ENCODE measurements at regions not wholly inside any gene's neighbourhood (a gene's known extent, or its start where the extent isn't known, plus 50 kb on each side); places are given as distances from the start of the nearest gene placed in this dataset.

DNA sequence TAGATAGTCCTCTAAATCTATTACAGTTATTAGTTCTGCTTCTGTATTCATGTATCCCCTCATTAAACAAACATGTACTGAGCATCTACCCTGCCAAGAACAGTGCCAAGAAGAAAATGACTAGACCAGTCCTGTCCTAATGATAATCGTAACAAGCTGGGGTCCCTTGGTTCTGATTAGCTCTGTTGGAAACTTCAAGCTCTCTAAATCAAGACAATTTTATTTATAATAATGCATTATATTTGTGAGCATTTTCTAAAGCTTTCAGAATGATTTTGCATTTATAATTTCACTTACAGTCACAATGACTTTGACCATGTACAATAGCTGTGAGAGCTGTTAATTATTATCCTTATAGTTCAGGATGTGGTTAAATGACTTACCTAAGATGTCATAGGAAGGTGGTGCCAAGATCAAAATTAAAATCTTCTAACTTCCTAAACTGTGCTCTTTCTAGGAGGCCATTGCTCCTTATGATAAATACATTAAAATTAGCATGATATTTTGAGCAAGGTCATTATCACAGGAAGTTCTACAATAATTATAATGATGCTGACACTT is 336.5 kb upstream of the SLC39A10 start:
- TF ChIP-seq, protein P1, sequence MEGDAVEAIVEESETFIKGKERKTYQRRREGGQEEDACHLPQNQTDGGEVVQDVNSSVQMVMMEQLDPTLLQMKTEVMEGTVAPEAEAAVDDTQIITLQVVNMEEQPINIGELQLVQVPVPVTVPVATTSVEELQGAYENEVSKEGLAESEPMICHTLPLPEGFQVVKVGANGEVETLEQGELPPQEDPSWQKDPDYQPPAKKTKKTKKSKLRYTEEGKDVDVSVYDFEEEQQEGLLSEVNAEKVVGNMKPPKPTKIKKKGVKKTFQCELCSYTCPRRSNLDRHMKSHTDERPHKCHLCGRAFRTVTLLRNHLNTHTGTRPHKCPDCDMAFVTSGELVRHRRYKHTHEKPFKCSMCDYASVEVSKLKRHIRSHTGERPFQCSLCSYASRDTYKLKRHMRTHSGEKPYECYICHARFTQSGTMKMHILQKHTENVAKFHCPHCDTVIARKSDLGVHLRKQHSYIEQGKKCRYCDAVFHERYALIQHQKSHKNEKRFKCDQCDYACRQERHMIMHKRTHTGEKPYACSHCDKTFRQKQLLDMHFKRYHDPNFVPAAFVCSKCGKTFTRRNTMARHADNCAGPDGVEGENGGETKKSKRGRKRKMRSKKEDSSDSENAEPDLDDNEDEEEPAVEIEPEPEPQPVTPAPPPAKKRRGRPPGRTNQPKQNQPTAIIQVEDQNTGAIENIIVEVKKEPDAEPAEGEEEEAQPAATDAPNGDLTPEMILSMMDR (IDR thresholded peaks at IDR 0.05; ENCODE audit: low read depth, low read length) = no peak
- Histone ChIP-seq H3K9me3 (ENCODE audit: severe bottlenecking) (no peaks in the 10 kb centered on the region), H3K27me3 (ENCODE audit: insufficient read depth, low read depth, severe bottlenecking) (no peaks in the 10 kb centered on the region), H3K4me3 (ENCODE audit: low read depth, low read length) (no peak overlapping the region), H3K27ac (no peak overlapping the region), H3K36me3 (no peaks in the 10 kb centered on the region)
- no peak for DNase-seq

DNA sequence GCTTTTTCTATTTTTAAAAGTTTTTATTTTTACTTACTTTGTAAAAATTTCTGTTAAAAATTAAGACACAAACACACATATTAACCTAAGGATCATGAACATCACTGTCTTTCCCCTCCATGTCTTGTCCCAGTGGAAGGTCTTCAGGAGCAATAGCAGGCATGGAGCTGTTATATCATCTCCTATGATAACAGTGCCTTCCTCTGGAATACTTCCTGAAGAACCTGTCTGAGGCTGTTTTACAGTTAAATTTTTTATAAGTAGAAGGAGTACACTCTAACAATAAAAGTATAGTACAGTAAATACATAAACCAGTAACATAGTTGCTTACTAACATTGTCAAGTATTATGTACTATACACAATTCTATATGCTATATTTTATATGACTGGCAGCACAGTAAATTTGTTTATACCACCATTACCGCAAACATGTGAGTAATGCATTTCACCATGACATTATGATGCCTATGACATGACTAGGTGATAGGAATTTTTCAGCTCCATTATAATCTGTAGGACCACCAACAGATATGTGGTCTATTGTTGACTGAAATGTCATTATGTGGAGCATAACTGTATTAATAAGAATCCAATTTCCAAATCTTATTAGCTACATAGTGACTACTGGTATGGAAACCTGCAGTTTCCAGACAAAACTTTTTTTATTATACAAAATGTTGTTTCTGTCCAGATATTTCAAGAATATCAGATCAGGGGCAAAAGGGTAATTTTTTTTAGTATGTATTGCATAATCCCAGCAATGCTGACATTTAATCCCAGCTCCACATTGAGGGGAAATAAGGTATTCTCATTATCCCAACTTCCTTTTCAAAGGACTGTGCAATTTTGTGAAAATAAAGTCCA is 337.2 kb upstream of the SLC39A10 start:
- no peaks in the 10 kb centered on the region for H3K9me3 ChIP-seq (ENCODE audit: severe bottlenecking)
- no peak overlapping the region for H3K27ac ChIP-seq
- TF ChIP-seq, protein P1 (IDR thresholded peaks at IDR 0.05; ENCODE audit: low read depth, low read length) = no peak
- DNase-seq = no peak
- no peak overlapping the region for H3K4me3 ChIP-seq (ENCODE audit: low read depth, low read length)
- no peaks in the 10 kb centered on the region for H3K36me3 ChIP-seq
- H3K27me3 ChIP-seq (ENCODE audit: insufficient read depth, low read depth, severe bottlenecking) = no peaks in the 10 kb centered on the region

DNA sequence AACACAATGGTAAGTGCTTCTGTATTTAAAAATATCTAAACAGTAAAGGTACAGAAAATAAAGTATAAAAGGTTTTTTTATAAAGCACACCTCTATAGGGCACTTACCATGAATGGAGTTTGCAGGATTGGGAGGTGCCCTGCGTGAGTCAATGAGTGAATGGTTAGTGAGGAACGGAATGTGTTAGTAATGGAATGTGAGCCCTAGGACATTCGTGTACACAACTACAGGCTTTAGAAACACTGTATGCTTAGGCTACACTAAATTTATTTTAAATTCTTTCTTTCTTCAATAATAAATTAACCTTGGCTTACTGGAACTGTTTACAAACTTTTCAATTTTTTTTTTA is 337.9 kb upstream of the SLC39A10 start:
- no peak overlapping the region for H3K4me3 ChIP-seq (ENCODE audit: low read depth, low read length)
- DNase-seq = no peak
- no peaks in the 10 kb centered on the region for H3K27me3 ChIP-seq (ENCODE audit: insufficient read depth, low read depth, severe bottlenecking)
- TF ChIP-seq, protein P1 (IDR thresholded peaks at IDR 0.05; ENCODE audit: low read depth, low read length) = no peak
- no peak overlapping the region for H3K27ac ChIP-seq
- H3K36me3 ChIP-seq = no peaks in the 10 kb centered on the region
- H3K9me3 ChIP-seq (ENCODE audit: severe bottlenecking) = no peaks in the 10 kb centered on the region

GRCh38 chr2:195318440-195319111 is 338.4 kb upstream of the SLC39A10 start:
- no peaks in the 10 kb centered on the region for H3K36me3 ChIP-seq
- TF ChIP-seq, protein P1 (IDR thresholded peaks at IDR 0.05; ENCODE audit: low read depth, low read length) = no peak; the same call in 1 of the 2 replicates
- DNase-seq = peak; percentile 27
- H3K27ac ChIP-seq = no peak overlapping the region
- H3K27me3 ChIP-seq (ENCODE audit: insufficient read depth, low read depth, severe bottlenecking) = no peaks in the 10 kb centered on the region
- H3K9me3 ChIP-seq (ENCODE audit: severe bottlenecking) = no peaks in the 10 kb centered on the region
- no peak overlapping the region for H3K4me3 ChIP-seq (ENCODE audit: low read depth, low read length)

- Histone ChIP-seq H3K9me3 (ENCODE audit: severe bottlenecking) (no peaks in the 10 kb centered on the region), H3K27ac (no peak overlapping the region), H3K4me3 (ENCODE audit: low read depth, low read length) (no peak overlapping the region), H3K36me3 (no peaks in the 10 kb centered on the region), H3K27me3 (ENCODE audit: insufficient read depth, low read depth, severe bottlenecking) (no peaks in the 10 kb centered on the region)
- no peak for DNase-seq
- TF ChIP-seq, protein P1 (IDR thresholded peaks at IDR 0.05; ENCODE audit: low read depth, low read length) = no peak
These were observed 339.5 kb upstream of the SLC39A10 start for GRCh38 chr2:195317550-195317949.

Measured in WERI-Rb-1 (cell line).